Kidney (tissue), 13 donors: ENCODE measurements at regions not wholly inside any gene's neighbourhood (a gene's known extent, or its start where the extent isn't known, plus 50 kb on each side); places are given as distances from the start of the nearest gene placed in this dataset.
A peak's percentile ranks its signal among the peaks of the same experiment; 100 is the strongest.

Experiments
- DNase-seq, 5 donors: peaks; one replicate each; pipeline ENCODE4 v3.0.0-alpha.2; 2013 to 2020
- FAIRE-seq: peaks from 2 replicates; lab custom pipeline; 2012; peaks lifted over from hg19 to GRCh38; lab: Jason Lieb, UNC
- H3K27ac ChIP-seq, 2 donors: one replicate each; pipeline ENCODE4 v1.7.0; 2013; ENCODE audit warnings: low read depth in 2 of 2, low read length in 2 of 2, inconsistent platforms in 1 of 2
- H3K27me3 ChIP-seq: one replicate; pipeline ENCODE4 v1.7.1; 2013; ENCODE audit warnings: low read length, inconsistent platforms; ENCODE audit not compliant: control insufficient read depth, insufficient read depth
- H3K36me3 ChIP-seq, 3 donors: one replicate each; pipeline versions ENCODE4 v1.7.0 to v1.7.1; 2013; ENCODE audit warnings: low read length in 3 of 3, control low read depth in 1 of 3, inconsistent platforms in 1 of 3; ENCODE audit not compliant: insufficient read depth in 3 of 3, control insufficient read depth in 2 of 3
- H3K4me1 ChIP-seq, 3 donors: one replicate each; pipeline versions ENCODE4 v1.7.0 to v1.7.1; 2013; ENCODE audit warnings: low read length in 3 of 3, inconsistent platforms in 1 of 3, low read depth in 1 of 3; ENCODE audit not compliant: control insufficient read depth in 2 of 3, insufficient read depth in 2 of 3
- H3K4me3 ChIP-seq, 3 donors: one replicate each; pipeline versions ENCODE4 v1.7.0 to v1.8.1; 2013; ENCODE audit warnings: low read length in 3 of 3, control low read depth in 1 of 3, inconsistent platforms in 1 of 3
- H3K9ac ChIP-seq, 3 donors: one replicate each; pipeline versions ENCODE4 v1.7.0 to v1.7.1; 2013; ENCODE audit warnings: low read length in 3 of 3, control low read depth in 1 of 3, inconsistent platforms in 1 of 3
- H3K9me3 ChIP-seq, 3 donors: one replicate each; pipeline versions ENCODE4 v1.7.0 to v1.7.1; 2013; ENCODE audit warnings: low read length in 3 of 3, control low read depth in 1 of 3, inconsistent platforms in 1 of 3; ENCODE audit not compliant: control insufficient read depth in 2 of 3, insufficient read depth in 1 of 3
- intact Hi-C: fragments of 100-400 bp; cut with DNase I; formaldehyde crosslinking; loops from one replicate; pipeline ENCODE4 v1.11.1; 2022
- TF ChIP-seq, protein P1 (sequence below): IDR thresholded peaks from 3 replicates; pipeline ENCODE4 v1.5.1; 2012; ENCODE audit warnings: mild to moderate bottlenecking, moderate library complexity, borderline replicate concordance; ENCODE audit not compliant: insufficient read depth; ENCODE audit errors: extremely low read depth
- donor health status: control.
- donor health status: control.
- donor health status: control.
- donor health status: control.
- donor health status: control.
- donor health status: DM: yes; HTN: yes; CAD: no.
- donor health status: Normal renal cell carcinoma (clear cell type).

DNA sequence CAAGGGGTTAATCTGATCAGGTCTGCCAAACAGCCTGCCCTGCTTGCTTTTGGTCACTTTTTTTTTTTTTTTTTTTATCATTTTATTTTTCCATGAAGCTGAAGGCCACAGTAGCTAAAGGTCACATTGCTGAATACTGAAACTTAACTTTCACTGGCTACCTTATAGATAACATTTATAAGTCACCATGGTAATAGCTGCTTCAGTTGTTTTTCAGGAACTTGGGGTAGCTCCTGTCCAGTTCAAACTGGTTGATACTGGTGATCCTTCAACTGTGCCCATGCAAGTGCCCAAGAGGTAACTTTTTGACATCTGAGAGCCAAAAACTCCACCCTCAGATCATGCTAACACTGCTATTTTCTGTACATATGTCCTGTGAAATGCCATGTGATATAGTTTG, 68.3 kb upstream of the RGS7BP start:
- intact Hi-C loops, result no loop called here
- FAIRE-seq (no peak), DNase-seq (peak in 1 of 5 donors; percentile 4)

DNA sequence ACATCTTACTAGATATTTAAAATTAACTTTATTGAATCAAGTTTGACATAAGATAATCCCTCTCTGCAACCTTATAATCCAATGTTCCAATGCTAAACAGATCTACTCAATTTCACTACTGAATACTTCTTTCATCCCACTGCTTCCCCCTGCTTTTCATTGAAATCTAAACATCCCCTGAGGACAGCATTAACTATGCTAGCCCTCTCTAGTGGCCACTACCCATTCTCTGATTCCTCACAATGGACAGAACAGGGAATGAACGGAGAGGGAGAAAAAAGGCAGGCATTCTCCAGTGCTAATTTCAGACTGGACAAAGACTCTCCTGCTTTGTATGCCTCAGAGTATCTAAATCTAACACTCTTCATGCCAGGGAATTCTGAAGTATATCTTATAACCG, 54.3 kb upstream of the RGS7BP start:
- DNase-seq (no peak), FAIRE-seq (no peak)
- TF ChIP-seq, protein P1, sequence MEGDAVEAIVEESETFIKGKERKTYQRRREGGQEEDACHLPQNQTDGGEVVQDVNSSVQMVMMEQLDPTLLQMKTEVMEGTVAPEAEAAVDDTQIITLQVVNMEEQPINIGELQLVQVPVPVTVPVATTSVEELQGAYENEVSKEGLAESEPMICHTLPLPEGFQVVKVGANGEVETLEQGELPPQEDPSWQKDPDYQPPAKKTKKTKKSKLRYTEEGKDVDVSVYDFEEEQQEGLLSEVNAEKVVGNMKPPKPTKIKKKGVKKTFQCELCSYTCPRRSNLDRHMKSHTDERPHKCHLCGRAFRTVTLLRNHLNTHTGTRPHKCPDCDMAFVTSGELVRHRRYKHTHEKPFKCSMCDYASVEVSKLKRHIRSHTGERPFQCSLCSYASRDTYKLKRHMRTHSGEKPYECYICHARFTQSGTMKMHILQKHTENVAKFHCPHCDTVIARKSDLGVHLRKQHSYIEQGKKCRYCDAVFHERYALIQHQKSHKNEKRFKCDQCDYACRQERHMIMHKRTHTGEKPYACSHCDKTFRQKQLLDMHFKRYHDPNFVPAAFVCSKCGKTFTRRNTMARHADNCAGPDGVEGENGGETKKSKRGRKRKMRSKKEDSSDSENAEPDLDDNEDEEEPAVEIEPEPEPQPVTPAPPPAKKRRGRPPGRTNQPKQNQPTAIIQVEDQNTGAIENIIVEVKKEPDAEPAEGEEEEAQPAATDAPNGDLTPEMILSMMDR, result no peak
- Histone ChIP-seq H3K36me3 (no peaks in the 10 kb centered on the region), H3K27ac (no peak overlapping the region), H3K9ac (no peak overlapping the region), H3K9me3 (no peaks in the 10 kb centered on the region), H3K27me3 (no peaks in the 10 kb centered on the region), H3K4me3 (no peak overlapping the region), H3K4me1 (no peaks in the 10 kb centered on the region)
- intact Hi-C loops, result no loop called here

More for the DNA sequence above, 68.3 kb upstream of the RGS7BP start:
- Histone ChIP-seq H3K4me3 (no peak overlapping the region), H3K4me1 (no peaks in the 10 kb centered on the region), H3K27ac (no peak overlapping the region), H3K9me3 (peaks cover 0 to 5% (median 0%) of the 10 kb centered on the region in 3 donors), H3K27me3 (no peaks in the 10 kb centered on the region), H3K36me3 (no peaks in the 10 kb centered on the region), H3K9ac (no peak overlapping the region)
- TF ChIP-seq, protein P1, result no peak

DNA sequence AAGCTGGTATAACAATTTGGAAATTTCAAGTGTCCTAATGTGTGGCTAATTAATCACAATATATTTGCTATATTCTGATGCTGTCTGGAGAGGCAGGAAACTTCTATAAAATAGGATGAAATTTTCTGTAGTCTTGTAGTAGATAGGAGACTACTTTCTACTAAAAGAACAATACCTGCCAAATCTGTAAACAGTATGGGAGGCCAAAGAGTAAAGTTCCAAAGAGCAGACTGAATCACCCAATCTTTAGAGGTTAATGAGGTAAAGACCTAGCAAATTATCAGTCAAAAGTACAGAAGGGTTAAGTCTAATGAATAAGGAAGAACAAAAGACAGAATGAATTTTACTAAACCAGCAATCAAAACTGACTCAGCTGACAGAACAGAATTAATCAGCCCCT, 52.4 kb upstream of the RGS7BP start:
- DNase-seq (no peak), FAIRE-seq (no peak)
- Histone ChIP-seq H3K27me3 (no peaks in the 10 kb centered on the region), H3K4me3 (no peak overlapping the region), H3K36me3 (no peaks in the 10 kb centered on the region), H3K4me1 (no peaks in the 10 kb centered on the region), H3K27ac (no peak overlapping the region), H3K9me3 (no peaks in the 10 kb centered on the region), H3K9ac (no peak overlapping the region)
- intact Hi-C loops, result no loop called here
- TF ChIP-seq, protein P1, result no peak
